WTC11 (cell line): ENCODE measurements at regions not wholly inside any gene's neighbourhood (a gene's known extent, or its start where the extent isn't known, plus 50 kb on each side); places are given as distances from the start of the nearest gene placed in this dataset.

Experiments
- ATAC-seq: fragments of 200-7000 bp; cut with Tn5 transposase; 2 replicates; pipeline ENCODE4 v1.10.0; 2021; ENCODE audit warnings: mild to moderate bottlenecking, moderate library complexity
- CTCF ChIA-PET: fragments of 300-600 bp; sonication (Branson Sonifier 250); formaldehyde crosslinking; loops from one replicate; lab custom pipeline; 2021; ENCODE audit warnings: antibody characterized with exemption; lab: Charles Lee
- POLR2A ChIA-PET: fragments of 350-600 bp; sonication (Branson Sonifier 250); formaldehyde crosslinking; loops from one replicate; lab custom pipeline; 2021; ENCODE audit warnings: antibody characterized with exemption; lab: Charles Lee
- DNase-seq: peaks from one replicate; pipeline ENCODE4 v3.0.0; 2021; ENCODE audit warnings: low spot score
- H3K27ac Mint-ChIP-seq: 2 replicates; pipeline ENCODE4 v1.8.0; 2021; ENCODE audit warnings: mixed read lengths
- H3K27me3 Mint-ChIP-seq: 2 replicates; pipeline ENCODE4 v1.8.0; 2021; ENCODE audit warnings: low read depth, mild to moderate bottlenecking, moderate library complexity, mixed read lengths
- H3K36me3 Mint-ChIP-seq: 2 replicates; pipeline ENCODE4 v1.8.0; 2021; ENCODE audit warnings: mixed read lengths
- H3K4me1 Mint-ChIP-seq: 2 replicates; pipeline ENCODE4 v1.8.0; 2022; ENCODE audit warnings: mixed read lengths
- H3K4me3 Mint-ChIP-seq: 2 replicates; pipeline ENCODE4 v1.8.0; 2021; ENCODE audit warnings: mild to moderate bottlenecking, moderate library complexity, mixed read lengths
- H3K9me3 Mint-ChIP-seq: 2 replicates; pipeline ENCODE4 v1.8.0; 2021; ENCODE audit warnings: mixed read lengths
- ATF1 ChIP-seq: sonication (generic); formaldehyde crosslinking; IDR thresholded peaks from 2 replicates; pipeline ENCODE4 v1.8.1; 2023; ENCODE audit warnings: mild to moderate bottlenecking, moderate library complexity, missing genetic modification reagents
- JUN ChIP-seq: sonication (generic); formaldehyde crosslinking; IDR thresholded peaks from 2 replicates; pipeline ENCODE4 v1.8.0; 2023; ENCODE audit warnings: mild to moderate bottlenecking, missing genetic modification reagents
- KAT7 ChIP-seq: sonication (generic); formaldehyde crosslinking; IDR thresholded peaks from 2 replicates; pipeline ENCODE4 v1.8.1; 2023; ENCODE audit warnings: missing genetic modification reagents, mild to moderate bottlenecking, borderline replicate concordance
- NFYB ChIP-seq: sonication (generic); formaldehyde crosslinking; conservative IDR thresholded peaks from 2 replicates; pipeline ENCODE4 v1.8.0; 2022; ENCODE audit warnings: low read depth, missing genetic modification reagents
- NR2C2 ChIP-seq: sonication (generic); formaldehyde crosslinking; IDR thresholded peaks from 2 replicates; pipeline ENCODE4 v1.8.0; 2022; ENCODE audit warnings: mild to moderate bottlenecking, missing genetic modification reagents
- RELA ChIP-seq: sonication (generic); formaldehyde crosslinking; IDR thresholded peaks from 2 replicates; pipeline ENCODE4 v1.8.1; 2022; ENCODE audit warnings: missing genetic modification reagents, mild to moderate bottlenecking, borderline replicate concordance
- RORB ChIP-seq: fragments of 250-450 bp; sonication (Bioruptor Pico); IDR thresholded peaks from 2 replicates; pipeline ENCODE4 v1.9.0; 2021; ENCODE audit warnings: mild to moderate bottlenecking
- SP1 ChIP-seq: sonication (generic); formaldehyde crosslinking; conservative IDR thresholded peaks from 2 replicates; pipeline ENCODE4 v1.8.1; 2022; ENCODE audit warnings: missing genetic modification reagents
- TEAD1 ChIP-seq: sonication (generic); formaldehyde crosslinking; IDR thresholded peaks from 2 replicates; pipeline ENCODE4 v1.8.0; 2022; ENCODE audit warnings: mild to moderate bottlenecking, missing genetic modification reagents
- ZNF121 ChIP-seq: sonication (generic); formaldehyde crosslinking; IDR thresholded peaks from 2 replicates; pipeline ENCODE4 v1.8.0; 2023; ENCODE audit warnings: missing genetic modification reagents
- ZNF423 ChIP-seq: fragments of 250-450 bp; sonication (Bioruptor Pico); IDR thresholded peaks from 2 replicates; pipeline ENCODE4 v2.1.2; 2022; ENCODE audit warnings: mild to moderate bottlenecking, moderate library complexity
- TF ChIP-seq, protein P1 (sequence below): sonication (generic); formaldehyde crosslinking; IDR thresholded peaks from 2 replicates; pipeline ENCODE4 v1.8.1; 2023; ENCODE audit warnings: mild to moderate bottlenecking, missing genetic modification reagents
- TF ChIP-seq, protein P2 (sequence below): sonication (generic); formaldehyde crosslinking; IDR thresholded peaks from 2 replicates; pipeline ENCODE4 v1.8.1; 2023; ENCODE audit warnings: mild to moderate bottlenecking, missing genetic modification reagents, borderline replicate concordance
- TF ChIP-seq, protein P3 (sequence below): sonication (generic); formaldehyde crosslinking; IDR thresholded peaks from 2 replicates; pipeline ENCODE4 v1.8.0; 2023; ENCODE audit warnings: mild to moderate bottlenecking, missing genetic modification reagents
- TF ChIP-seq, protein P4 (sequence below): fragments of 250-450 bp; sonication (Bioruptor Pico); IDR thresholded peaks from 2 replicates; pipeline ENCODE4 v2.1.2; 2022; ENCODE audit warnings: mild to moderate bottlenecking, moderate library complexity
- TF ChIP-seq, protein P5 (sequence below): sonication (generic); formaldehyde crosslinking; IDR thresholded peaks from 2 replicates; pipeline ENCODE4 v1.8.1; 2022; ENCODE audit warnings: mild to moderate bottlenecking, moderate library complexity, missing genetic modification reagents
- TF ChIP-seq, protein P6 (sequence below): sonication (generic); formaldehyde crosslinking; IDR thresholded peaks from 2 replicates; pipeline ENCODE4 v1.8.1; 2023; ENCODE audit warnings: mild to moderate bottlenecking, missing genetic modification reagents, moderate library complexity
- TF ChIP-seq, protein P7 (sequence below): sonication (generic); formaldehyde crosslinking; IDR thresholded peaks from 2 replicates; pipeline ENCODE4 v1.8.0; 2022; ENCODE audit warnings: mild to moderate bottlenecking, missing genetic modification reagents

DNA sequence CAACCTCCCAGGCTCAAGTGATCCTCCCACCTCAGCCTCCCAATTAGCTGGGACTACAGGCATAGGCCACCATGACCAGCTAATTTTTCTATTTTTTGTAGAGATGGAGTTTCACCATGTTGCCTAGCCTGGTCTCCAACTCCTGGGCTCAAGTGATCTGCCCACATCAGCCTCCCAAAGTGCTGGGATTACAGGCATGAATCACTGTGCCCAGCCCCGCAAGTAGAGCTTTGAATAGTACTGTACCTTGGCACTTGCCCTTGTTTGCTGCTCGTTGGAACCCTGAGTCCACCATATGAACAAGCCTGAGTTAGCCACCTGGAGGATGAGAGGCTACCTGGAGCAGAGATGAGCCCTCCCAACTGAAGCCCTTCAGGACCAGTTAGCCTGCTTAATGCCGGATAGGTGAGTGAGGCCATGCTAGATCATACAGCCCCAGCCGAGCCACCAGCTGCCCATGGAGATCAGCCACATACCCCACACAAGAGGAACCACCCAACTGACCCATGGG is 267.9 kb downstream of the SHQ1 start:
- Mint-ChIP-seq H3K27me3 (peaks cover 3% of the 10 kb centered on the region; the same call in 1 of the 2 replicates), H3K9me3 (no peaks in the 10 kb centered on the region), H3K27ac (no peak overlapping the region), H3K36me3 (no peaks in the 10 kb centered on the region)
- ATAC-seq (no peak), DNase-seq (no peak)
- TF ChIP-seq NR2C2 (CRISPR knock-in tag): no peak
- TF ChIP-seq, protein P1, sequence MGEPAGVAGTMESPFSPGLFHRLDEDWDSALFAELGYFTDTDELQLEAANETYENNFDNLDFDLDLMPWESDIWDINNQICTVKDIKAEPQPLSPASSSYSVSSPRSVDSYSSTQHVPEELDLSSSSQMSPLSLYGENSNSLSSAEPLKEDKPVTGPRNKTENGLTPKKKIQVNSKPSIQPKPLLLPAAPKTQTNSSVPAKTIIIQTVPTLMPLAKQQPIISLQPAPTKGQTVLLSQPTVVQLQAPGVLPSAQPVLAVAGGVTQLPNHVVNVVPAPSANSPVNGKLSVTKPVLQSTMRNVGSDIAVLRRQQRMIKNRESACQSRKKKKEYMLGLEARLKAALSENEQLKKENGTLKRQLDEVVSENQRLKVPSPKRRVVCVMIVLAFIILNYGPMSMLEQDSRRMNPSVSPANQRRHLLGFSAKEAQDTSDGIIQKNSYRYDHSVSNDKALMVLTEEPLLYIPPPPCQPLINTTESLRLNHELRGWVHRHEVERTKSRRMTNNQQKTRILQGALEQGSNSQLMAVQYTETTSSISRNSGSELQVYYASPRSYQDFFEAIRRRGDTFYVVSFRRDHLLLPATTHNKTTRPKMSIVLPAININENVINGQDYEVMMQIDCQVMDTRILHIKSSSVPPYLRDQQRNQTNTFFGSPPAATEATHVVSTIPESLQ (CRISPR knock-in tag): no peak
- TF ChIP-seq JUN (CRISPR knock-in tag): no peak
- TF ChIP-seq KAT7 (CRISPR knock-in tag): no peak
- no peak for TF ChIP-seq ATF1
- TF ChIP-seq, protein P2, sequence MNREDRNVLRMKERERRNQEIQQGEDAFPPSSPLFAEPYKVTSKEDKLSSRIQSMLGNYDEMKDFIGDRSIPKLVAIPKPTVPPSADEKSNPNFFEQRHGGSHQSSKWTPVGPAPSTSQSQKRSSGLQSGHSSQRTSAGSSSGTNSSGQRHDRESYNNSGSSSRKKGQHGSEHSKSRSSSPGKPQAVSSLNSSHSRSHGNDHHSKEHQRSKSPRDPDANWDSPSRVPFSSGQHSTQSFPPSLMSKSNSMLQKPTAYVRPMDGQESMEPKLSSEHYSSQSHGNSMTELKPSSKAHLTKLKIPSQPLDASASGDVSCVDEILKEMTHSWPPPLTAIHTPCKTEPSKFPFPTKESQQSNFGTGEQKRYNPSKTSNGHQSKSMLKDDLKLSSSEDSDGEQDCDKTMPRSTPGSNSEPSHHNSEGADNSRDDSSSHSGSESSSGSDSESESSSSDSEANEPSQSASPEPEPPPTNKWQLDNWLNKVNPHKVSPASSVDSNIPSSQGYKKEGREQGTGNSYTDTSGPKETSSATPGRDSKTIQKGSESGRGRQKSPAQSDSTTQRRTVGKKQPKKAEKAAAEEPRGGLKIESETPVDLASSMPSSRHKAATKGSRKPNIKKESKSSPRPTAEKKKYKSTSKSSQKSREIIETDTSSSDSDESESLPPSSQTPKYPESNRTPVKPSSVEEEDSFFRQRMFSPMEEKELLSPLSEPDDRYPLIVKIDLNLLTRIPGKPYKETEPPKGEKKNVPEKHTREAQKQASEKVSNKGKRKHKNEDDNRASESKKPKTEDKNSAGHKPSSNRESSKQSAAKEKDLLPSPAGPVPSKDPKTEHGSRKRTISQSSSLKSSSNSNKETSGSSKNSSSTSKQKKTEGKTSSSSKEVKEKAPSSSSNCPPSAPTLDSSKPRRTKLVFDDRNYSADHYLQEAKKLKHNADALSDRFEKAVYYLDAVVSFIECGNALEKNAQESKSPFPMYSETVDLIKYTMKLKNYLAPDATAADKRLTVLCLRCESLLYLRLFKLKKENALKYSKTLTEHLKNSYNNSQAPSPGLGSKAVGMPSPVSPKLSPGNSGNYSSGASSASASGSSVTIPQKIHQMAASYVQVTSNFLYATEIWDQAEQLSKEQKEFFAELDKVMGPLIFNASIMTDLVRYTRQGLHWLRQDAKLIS: no peak
- TF ChIP-seq, protein P3, sequence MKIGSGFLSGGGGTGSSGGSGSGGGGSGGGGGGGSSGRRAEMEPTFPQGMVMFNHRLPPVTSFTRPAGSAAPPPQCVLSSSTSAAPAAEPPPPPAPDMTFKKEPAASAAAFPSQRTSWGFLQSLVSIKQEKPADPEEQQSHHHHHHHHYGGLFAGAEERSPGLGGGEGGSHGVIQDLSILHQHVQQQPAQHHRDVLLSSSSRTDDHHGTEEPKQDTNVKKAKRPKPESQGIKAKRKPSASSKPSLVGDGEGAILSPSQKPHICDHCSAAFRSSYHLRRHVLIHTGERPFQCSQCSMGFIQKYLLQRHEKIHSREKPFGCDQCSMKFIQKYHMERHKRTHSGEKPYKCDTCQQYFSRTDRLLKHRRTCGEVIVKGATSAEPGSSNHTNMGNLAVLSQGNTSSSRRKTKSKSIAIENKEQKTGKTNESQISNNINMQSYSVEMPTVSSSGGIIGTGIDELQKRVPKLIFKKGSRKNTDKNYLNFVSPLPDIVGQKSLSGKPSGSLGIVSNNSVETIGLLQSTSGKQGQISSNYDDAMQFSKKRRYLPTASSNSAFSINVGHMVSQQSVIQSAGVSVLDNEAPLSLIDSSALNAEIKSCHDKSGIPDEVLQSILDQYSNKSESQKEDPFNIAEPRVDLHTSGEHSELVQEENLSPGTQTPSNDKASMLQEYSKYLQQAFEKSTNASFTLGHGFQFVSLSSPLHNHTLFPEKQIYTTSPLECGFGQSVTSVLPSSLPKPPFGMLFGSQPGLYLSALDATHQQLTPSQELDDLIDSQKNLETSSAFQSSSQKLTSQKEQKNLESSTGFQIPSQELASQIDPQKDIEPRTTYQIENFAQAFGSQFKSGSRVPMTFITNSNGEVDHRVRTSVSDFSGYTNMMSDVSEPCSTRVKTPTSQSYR (CRISPR knock-in tag): no peak
- TF ChIP-seq, protein P4, sequence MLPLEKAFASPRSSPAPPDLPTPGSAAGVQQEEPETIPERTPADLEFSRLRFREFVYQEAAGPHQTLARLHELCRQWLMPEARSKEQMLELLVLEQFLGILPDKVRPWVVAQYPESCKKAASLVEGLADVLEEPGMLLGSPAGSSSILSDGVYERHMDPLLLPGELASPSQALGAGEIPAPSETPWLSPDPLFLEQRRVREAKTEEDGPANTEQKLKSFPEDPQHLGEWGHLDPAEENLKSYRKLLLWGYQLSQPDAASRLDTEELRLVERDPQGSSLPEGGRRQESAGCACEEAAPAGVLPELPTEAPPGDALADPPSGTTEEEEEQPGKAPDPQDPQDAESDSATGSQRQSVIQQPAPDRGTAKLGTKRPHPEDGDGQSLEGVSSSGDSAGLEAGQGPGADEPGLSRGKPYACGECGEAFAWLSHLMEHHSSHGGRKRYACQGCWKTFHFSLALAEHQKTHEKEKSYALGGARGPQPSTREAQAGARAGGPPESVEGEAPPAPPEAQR (CRISPR knock-in tag): no peak
- no peak for TF ChIP-seq NFYB (CRISPR knock-in tag)
- TF ChIP-seq RELA (CRISPR knock-in tag): no peak
- TF ChIP-seq, protein P5, sequence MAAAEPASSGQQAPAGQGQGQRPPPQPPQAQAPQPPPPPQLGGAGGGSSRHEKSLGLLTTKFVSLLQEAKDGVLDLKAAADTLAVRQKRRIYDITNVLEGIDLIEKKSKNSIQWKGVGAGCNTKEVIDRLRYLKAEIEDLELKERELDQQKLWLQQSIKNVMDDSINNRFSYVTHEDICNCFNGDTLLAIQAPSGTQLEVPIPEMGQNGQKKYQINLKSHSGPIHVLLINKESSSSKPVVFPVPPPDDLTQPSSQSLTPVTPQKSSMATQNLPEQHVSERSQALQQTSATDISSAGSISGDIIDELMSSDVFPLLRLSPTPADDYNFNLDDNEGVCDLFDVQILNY: no peak
- no peak for TF ChIP-seq ZNF121 (CRISPR knock-in tag)
- TF ChIP-seq ZNF423: no peak
- TF ChIP-seq SP1 (CRISPR knock-in tag): no peak
- TF ChIP-seq, protein P6, sequence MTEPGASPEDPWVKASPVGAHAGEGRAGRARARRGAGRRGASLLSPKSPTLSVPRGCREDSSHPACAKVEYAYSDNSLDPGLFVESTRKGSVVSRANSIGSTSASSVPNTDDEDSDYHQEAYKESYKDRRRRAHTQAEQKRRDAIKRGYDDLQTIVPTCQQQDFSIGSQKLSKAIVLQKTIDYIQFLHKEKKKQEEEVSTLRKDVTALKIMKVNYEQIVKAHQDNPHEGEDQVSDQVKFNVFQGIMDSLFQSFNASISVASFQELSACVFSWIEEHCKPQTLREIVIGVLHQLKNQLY (CRISPR knock-in tag): no peak
- TF ChIP-seq TEAD1 (CRISPR knock-in tag): no peak
- no peak for TF ChIP-seq RORB (CRISPR knock-in tag)
- TF ChIP-seq, protein P7, sequence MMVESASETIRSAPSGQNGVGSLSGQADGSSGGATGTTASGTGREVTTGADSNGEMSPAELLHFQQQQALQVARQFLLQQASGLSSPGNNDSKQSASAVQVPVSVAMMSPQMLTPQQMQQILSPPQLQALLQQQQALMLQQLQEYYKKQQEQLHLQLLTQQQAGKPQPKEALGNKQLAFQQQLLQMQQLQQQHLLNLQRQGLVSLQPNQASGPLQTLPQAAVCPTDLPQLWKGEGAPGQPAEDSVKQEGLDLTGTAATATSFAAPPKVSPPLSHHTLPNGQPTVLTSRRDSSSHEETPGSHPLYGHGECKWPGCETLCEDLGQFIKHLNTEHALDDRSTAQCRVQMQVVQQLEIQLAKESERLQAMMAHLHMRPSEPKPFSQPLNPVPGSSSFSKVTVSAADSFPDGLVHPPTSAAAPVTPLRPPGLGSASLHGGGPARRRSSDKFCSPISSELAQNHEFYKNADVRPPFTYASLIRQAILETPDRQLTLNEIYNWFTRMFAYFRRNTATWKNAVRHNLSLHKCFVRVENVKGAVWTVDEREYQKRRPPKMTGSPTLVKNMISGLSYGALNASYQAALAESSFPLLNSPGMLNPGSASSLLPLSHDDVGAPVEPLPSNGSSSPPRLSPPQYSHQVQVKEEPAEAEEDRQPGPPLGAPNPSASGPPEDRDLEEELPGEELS (CRISPR knock-in tag): no peak
- TF ChIP-seq, all 79 proteins: peak for 0
- ChIA-PET CTCF (interaction anchor here (1.5 kb wide), 1 partner anchor 10 kb away, joined by 3 read pairs; no protein-coding TSS in a partner anchor), POLR2A (no interaction called here)
- Mint-ChIP-seq H3K4me3 (no peak overlapping the region), H3K4me1 (peaks cover 39% of the 10 kb centered on the region)
